Activated CD8-positive, alpha-beta memory T cell treated with anti-CD3 and anti-CD28 coated beads, Interleukin-2, amount 10 ng/mL, durations not matched to agents 7 days and 5 days (primary cell): ENCODE measurements at regions not wholly inside any gene's neighbourhood (a gene's known extent, or its start where the extent isn't known, plus 50 kb on each side); places are given as distances from the start of the nearest gene placed in this dataset.
"Not testable (repeated sequence)": the region's sequence is repeated elsewhere in the genome, so short reads cannot be mapped to it uniquely, and the experiment has no call there.

Experiments
- ATAC-seq: fragments of 150-1000 bp; cut with Tn5 transposase; one replicate; pipeline ENCODE4 v1.10.0; 2021; ENCODE audit warnings: moderate library complexity
- CTCF ChIA-PET: fragments of 350-600 bp; sonication (Branson Sonifier 250); formaldehyde crosslinking; loops from one replicate; lab custom pipeline; 2021; ENCODE audit warnings: antibody characterized with exemption; lab: Charles Lee
- DNase-seq: peaks from one replicate; pipeline ENCODE4 v3.0.0-alpha.2; 2020
- H3K27ac Mint-ChIP-seq: one replicate; pipeline ENCODE4 v1.8.0; 2021; ENCODE audit warnings: mild to moderate bottlenecking, mixed read lengths
- H3K27me3 Mint-ChIP-seq: one replicate; pipeline ENCODE4 v1.8.0; 2021; ENCODE audit warnings: mixed read lengths
- H3K36me3 Mint-ChIP-seq: one replicate; pipeline ENCODE4 v1.8.0; 2021; ENCODE audit warnings: mild to moderate bottlenecking, mixed read lengths
- H3K4me1 Mint-ChIP-seq: one replicate; pipeline ENCODE4 v1.8.0; 2021; ENCODE audit warnings: mixed read lengths
- H3K4me3 Mint-ChIP-seq: one replicate; pipeline ENCODE4 v1.8.0; 2021; ENCODE audit warnings: mild to moderate bottlenecking, moderate library complexity, mixed read lengths
- H3K9me3 Mint-ChIP-seq: one replicate; pipeline ENCODE4 v1.8.0; 2022; ENCODE audit warnings: low read depth, mixed read lengths

DNA sequence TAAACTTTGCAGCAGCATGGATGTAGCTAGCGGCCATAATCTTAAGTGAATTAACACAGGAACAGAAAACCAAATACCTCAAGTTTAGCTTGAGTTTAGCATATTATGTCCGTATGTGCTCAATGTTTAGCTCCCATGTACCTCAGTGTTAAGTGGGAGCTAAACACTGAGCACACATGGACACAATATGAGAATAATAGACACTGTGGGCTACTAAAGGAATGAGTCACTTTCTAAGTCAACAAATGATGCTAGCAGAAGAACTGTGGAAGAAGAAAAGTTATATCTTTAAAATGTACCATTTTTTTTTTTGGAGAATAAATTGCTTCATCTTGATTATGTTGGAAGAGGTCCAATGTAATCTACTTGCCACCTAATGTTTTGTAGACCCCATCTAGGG lies 1146.0 kb upstream of the SLC39A10 start:
- CTCF ChIA-PET, H3K4me3 Mint-ChIP-seq, H3K4me1 Mint-ChIP-seq, ATAC-seq, H3K9me3 Mint-ChIP-seq, H3K27me3 Mint-ChIP-seq, H3K36me3 Mint-ChIP-seq, DNase-seq, H3K27ac Mint-ChIP-seq: not testable (repeated sequence)

- ATAC-seq, H3K36me3 Mint-ChIP-seq, H3K27ac Mint-ChIP-seq, DNase-seq, CTCF ChIA-PET, H3K27me3 Mint-ChIP-seq, H3K4me3 Mint-ChIP-seq, H3K4me1 Mint-ChIP-seq, H3K9me3 Mint-ChIP-seq: not testable (repeated sequence)
These were observed 1152.2 kb upstream of the SLC39A10 start for GRCh38 chr2:194504876-194505275.

GRCh38 chr2:194495046-194495445 lies 1162.0 kb upstream of the SLC39A10 start:
- H3K27ac Mint-ChIP-seq = no peak overlapping the region

DNA sequence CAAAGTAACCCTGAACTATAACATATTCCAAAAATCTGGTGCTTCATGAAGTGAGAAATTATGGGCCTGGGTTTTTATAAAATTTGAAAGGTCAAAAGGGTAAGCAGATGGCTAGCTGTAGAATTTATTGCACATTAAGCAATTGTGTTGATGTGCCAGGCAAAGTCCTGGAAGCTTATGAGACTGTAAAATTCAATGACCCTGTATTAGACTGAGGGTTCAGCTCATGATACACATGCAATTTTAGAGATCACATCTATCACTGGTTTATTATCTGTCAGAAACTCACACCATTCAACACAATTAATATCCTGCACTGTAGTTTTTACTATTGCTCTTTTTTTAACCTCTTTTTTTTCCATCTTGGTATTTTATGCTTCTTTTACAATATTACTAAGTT lies 1162.6 kb upstream of the SLC39A10 start:
- H3K9me3 Mint-ChIP-seq = no peaks in the 10 kb centered on the region
- H3K27me3 Mint-ChIP-seq = no peaks in the 10 kb centered on the region
- no peaks in the 10 kb centered on the region for H3K4me1 Mint-ChIP-seq
- no peak overlapping the region for H3K27ac Mint-ChIP-seq
- no peak overlapping the region for H3K4me3 Mint-ChIP-seq
- CTCF ChIA-PET = no interaction called here
- H3K36me3 Mint-ChIP-seq = no peaks in the 10 kb centered on the region
- ATAC-seq (no peak), DNase-seq (no peak)

More at GRCh38 chr2:194495046-194495445, 1162.0 kb upstream of the SLC39A10 start:
- Mint-ChIP-seq H3K9me3 (no peaks in the 10 kb centered on the region), H3K36me3 (no peaks in the 10 kb centered on the region), H3K4me3 (no peak overlapping the region), H3K27me3 (no peaks in the 10 kb centered on the region), H3K4me1 (no peaks in the 10 kb centered on the region)
- DNase-seq (no peak), ATAC-seq (no peak)
- CTCF ChIA-PET = no interaction called here

- no peaks in the 10 kb centered on the region for H3K36me3 Mint-ChIP-seq
- peak; percentile 39 for ATAC-seq
- DNase-seq = no peak
- no peaks in the 10 kb centered on the region for H3K4me1 Mint-ChIP-seq
- H3K27ac Mint-ChIP-seq = no peak overlapping the region
- H3K27me3 Mint-ChIP-seq = no peaks in the 10 kb centered on the region
- H3K4me3 Mint-ChIP-seq = no peak overlapping the region
- H3K9me3 Mint-ChIP-seq = no peaks in the 10 kb centered on the region
- CTCF ChIA-PET = no interaction called here
These were observed 1165.5 kb upstream of the SLC39A10 start for GRCh38 chr2:194491409-194492115.

DNA sequence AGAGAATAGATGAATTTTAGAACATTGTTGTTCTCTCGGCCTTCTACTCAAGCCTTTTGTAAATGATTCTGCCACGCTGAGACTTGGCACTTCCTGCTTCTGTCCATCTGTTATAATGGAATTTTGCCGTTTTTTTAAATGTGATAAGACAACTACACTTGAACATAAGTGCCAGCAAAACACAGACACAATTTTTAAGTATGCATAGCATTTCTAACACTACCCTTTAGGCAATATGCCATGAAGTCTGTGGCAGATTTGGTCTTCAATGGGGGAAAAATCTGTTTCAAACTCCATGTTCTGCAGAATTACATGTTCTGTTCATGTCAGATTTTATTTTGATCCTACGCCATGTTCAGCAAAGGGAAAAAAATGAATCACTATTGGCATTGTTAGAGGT lies 1170.7 kb upstream of the SLC39A10 start:
- Mint-ChIP-seq H3K27ac (no peak overlapping the region), H3K9me3 (no peaks in the 10 kb centered on the region), H3K36me3 (no peaks in the 10 kb centered on the region), H3K4me1 (no peaks in the 10 kb centered on the region), H3K27me3 (no peaks in the 10 kb centered on the region), H3K4me3 (no peak overlapping the region)
- DNase-seq = no peak
- no peak for ATAC-seq
- CTCF ChIA-PET = no interaction called here

DNA sequence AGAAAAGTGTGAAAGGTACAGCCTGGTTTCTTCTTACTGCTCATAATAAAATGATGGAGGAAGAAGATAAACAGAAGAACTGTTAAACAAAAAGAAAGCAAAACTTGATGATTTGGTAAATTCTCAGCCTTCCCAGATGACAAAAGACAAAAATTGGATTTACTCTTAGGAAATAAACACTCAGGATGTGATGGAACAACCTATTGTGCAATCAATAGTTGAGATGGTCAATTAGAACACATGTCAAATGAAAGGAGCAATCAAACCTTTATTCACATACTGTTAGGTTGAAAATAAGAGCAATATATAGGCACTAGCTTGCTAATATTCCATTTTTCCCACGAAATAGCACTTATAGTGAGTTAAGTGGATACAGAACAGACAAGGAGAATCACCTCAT lies 1174.0 kb upstream of the SLC39A10 start:
- no peaks in the 10 kb centered on the region for H3K4me1 Mint-ChIP-seq
- DNase-seq (no peak), ATAC-seq (no peak)
- no peak overlapping the region for H3K27ac Mint-ChIP-seq
- H3K9me3 Mint-ChIP-seq = no peaks in the 10 kb centered on the region
- no peak overlapping the region for H3K4me3 Mint-ChIP-seq
- H3K36me3 Mint-ChIP-seq = no peaks in the 10 kb centered on the region
- H3K27me3 Mint-ChIP-seq = no peaks in the 10 kb centered on the region
- CTCF ChIA-PET = no interaction called here

DNA sequence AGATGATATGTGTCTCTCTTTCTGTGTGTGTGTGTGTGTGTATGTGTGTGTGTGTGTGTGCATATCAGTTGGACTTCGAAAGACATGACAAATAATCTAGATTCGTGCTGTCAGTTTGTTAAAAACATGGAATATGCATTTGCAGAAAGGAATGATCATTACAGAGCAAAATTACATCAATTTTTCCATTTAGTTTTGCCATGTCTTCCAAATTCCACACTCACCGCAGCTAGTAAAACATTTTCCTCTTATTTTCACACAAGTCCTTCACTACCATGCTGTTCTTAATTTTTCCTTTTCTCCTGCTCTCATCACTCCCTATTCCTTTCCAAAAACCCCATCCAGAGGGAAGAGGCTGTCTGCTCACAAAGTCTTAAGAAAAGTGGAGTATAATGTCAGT lies 1191.4 kb upstream of the SLC39A10 start:
- ATAC-seq (no peak), DNase-seq (no peak)
- H3K4me1 Mint-ChIP-seq = no peaks in the 10 kb centered on the region
- no peaks in the 10 kb centered on the region for H3K27me3 Mint-ChIP-seq
- H3K27ac Mint-ChIP-seq = no peak overlapping the region
- H3K4me3 Mint-ChIP-seq = no peak overlapping the region
- no peaks in the 10 kb centered on the region for H3K36me3 Mint-ChIP-seq
- CTCF ChIA-PET = interaction anchor here (1.1 kb wide), 1 partner anchor 1603 kb away, joined by 3 read pairs; the partner anchor contains the start of gene DNAH7
- H3K9me3 Mint-ChIP-seq = no peaks in the 10 kb centered on the region

- DNase-seq (no peak), ATAC-seq (peak; percentile 64)
- Mint-ChIP-seq H3K27ac (no peak overlapping the region), H3K4me1 (no peaks in the 10 kb centered on the region), H3K36me3 (no peaks in the 10 kb centered on the region), H3K4me3 (no peak overlapping the region), H3K27me3 (no peaks in the 10 kb centered on the region), H3K9me3 (no peaks in the 10 kb centered on the region)
- CTCF ChIA-PET = interaction anchor here (1.1 kb wide), 1 partner anchor 1603 kb away, joined by 3 read pairs; the partner anchor contains the start of gene DNAH7
These were observed 1191.9 kb upstream of the SLC39A10 start for GRCh38 chr2:194464964-194465638.

DNA sequence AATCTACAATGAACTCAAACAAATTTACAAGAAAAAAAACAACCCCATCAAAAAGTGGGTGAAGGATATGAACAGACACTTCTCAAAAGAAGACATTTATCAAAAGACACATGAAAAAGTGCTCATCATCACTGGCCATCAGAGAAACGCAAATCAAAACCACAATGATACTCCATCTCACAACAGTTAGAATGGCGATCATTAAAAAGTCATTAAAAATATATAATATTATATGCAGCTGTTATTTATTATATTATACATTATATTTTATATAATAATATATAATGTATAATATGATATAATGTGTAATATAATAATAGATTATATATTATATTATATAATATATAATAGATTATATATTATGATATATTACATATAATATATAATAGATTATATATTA lies 1194.1 kb upstream of the SLC39A10 start:
- H3K36me3 Mint-ChIP-seq, ATAC-seq, H3K9me3 Mint-ChIP-seq, DNase-seq, H3K4me1 Mint-ChIP-seq, H3K27ac Mint-ChIP-seq, H3K27me3 Mint-ChIP-seq, CTCF ChIA-PET, H3K4me3 Mint-ChIP-seq: not testable (repeated sequence)

DNA sequence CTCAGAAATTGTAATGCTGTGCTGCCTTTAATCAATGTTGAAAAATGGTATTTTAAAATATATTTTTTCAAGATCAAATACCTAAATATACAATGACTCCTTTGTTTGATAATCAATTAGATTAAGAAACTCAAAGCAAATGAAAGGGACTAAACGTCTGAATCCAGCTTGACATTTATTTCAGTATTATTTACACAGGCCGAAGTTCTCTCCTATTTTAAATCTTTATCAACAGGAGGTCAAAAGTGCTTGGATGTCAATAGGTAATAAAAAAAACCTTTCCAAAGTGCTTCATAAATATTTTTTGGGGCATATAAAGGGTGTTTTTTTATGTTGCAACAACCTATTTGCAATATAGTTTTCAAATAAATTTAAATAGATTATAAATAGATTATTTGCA lies 1201.7 kb upstream of the SLC39A10 start:
- H3K36me3 Mint-ChIP-seq = no peaks in the 10 kb centered on the region
- H3K4me1 Mint-ChIP-seq = no peaks in the 10 kb centered on the region
- CTCF ChIA-PET = no interaction called here
- no peaks in the 10 kb centered on the region for H3K27me3 Mint-ChIP-seq
- H3K9me3 Mint-ChIP-seq = no peaks in the 10 kb centered on the region
- ATAC-seq (no peak), DNase-seq (no peak)
- H3K4me3 Mint-ChIP-seq = no peak overlapping the region
- H3K27ac Mint-ChIP-seq = no peak overlapping the region

DNA sequence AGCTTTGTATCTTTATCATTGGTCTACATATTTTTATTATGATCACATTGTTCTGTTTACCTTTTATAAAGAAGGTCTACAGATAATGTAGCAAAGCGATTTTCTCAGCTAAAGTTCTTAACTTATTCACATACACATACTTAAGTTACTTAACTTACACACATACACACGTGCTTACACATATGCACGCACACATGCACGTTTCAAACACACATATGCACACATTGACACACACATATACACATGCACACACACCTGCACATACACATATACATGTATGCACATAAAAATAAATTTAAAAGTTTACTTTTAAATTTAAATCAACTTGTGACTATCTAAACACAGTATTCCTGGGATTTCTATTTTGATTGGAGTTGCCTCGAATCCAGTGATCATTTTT lies 1204.5 kb upstream of the SLC39A10 start:
- Mint-ChIP-seq H3K4me3 (no peak overlapping the region), H3K4me1 (no peaks in the 10 kb centered on the region), H3K27ac (no peak overlapping the region), H3K9me3 (no peaks in the 10 kb centered on the region), H3K36me3 (no peaks in the 10 kb centered on the region), H3K27me3 (no peaks in the 10 kb centered on the region)
- DNase-seq (no peak), ATAC-seq (no peak)
- CTCF ChIA-PET = no interaction called here

DNA sequence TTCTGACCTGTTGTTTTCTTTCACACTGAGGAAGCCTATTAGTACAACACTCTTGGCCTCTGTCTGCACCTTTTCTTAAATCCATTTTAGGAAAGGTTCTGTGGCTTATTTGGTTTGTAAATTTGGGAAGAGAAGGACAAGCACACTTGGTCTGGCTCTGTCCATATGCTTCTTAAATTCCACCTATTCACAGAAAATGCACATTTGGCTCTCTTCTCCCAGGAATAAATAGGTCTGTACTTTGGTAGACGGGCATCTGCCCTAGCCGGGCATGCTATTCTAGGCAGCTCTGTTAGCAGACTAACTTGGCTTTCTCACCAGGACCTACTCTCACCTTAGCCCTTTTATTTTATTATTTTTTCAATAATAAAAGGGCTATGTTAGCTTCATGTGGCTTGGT lies 1211.8 kb upstream of the SLC39A10 start:
- DNase-seq = no peak
- Mint-ChIP-seq H3K9me3 (no peaks in the 10 kb centered on the region), H3K36me3 (no peaks in the 10 kb centered on the region), H3K27ac (no peak overlapping the region), H3K4me1 (no peaks in the 10 kb centered on the region), H3K27me3 (no peaks in the 10 kb centered on the region), H3K4me3 (no peak overlapping the region)
- CTCF ChIA-PET = no interaction called here
- ATAC-seq = no peak

- H3K4me1 Mint-ChIP-seq = no peaks in the 10 kb centered on the region
- H3K9me3 Mint-ChIP-seq = no peaks in the 10 kb centered on the region
- no peak overlapping the region for H3K27ac Mint-ChIP-seq
- ATAC-seq (no peak), DNase-seq (no peak)
- CTCF ChIA-PET = no interaction called here
- H3K36me3 Mint-ChIP-seq = no peaks in the 10 kb centered on the region
- H3K4me3 Mint-ChIP-seq = no peak overlapping the region
- no peaks in the 10 kb centered on the region for H3K27me3 Mint-ChIP-seq
These were observed 1213.1 kb upstream of the SLC39A10 start for GRCh38 chr2:194443926-194444325.
